ENCODE measurements at regions not wholly inside any gene's neighbourhood (a gene's known extent, or its start where the extent isn't known, plus 50 kb on each side); places are given as distances from the start of the nearest gene placed in this dataset.
A peak's percentile ranks its signal among the peaks of the same experiment; 100 is the strongest.
"Not testable (repeated sequence)": the region's sequence is repeated elsewhere in the genome, so short reads cannot be mapped to it uniquely, and the experiment has no call there.

DNA sequence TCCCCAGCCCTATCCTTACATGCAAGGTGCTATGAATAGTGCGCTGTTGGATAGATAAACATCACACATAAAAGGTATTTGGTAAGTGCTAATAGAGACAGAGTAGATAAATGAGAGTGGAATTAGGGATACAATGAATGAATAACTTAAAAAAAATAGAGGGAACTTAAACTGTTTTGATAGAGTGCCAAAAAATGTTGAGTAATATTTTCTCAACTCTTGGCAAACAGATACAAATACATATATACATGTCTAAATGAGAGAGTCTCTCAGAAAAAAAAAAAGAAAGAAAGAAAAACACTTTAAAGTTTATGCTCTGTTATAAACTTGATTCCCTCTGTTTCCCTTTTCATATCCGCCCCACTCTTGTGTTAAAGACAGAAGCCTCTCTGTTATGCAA lies 667.4 kb downstream of the ROBO2 start:
- no peak for FAIRE-seq

DNA sequence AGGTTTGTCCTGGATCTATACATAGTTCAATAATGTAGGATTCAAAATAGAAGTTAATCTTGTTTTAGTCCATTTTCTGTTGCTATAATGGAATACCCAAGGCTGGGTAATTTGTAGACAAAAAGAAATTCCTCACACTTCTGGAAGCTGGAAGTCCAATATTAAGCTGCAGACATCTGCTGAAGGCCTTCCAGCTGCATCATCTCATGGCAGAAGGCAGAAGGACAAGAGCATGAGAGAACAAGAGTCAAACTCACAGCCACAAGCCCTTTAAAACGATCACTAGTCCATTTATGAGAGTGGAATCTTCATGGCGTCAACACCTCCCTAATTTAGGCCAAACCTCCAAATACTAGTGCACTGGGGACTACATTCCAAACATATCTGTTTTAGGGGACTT lies 669.3 kb downstream of the ROBO2 start:
- no peak for FAIRE-seq

- FAIRE-seq = no peak
Measured at GRCh38 chr3:77718311-77718710, 678.4 kb downstream of the ROBO2 start.

GRCh38 chr3:77720460-77720971 lies 680.6 kb downstream of the ROBO2 start:
- no peak for FAIRE-seq

GRCh38 chr3:77726517-77726916 lies 686.6 kb downstream of the ROBO2 start:
- no peak for FAIRE-seq

DNA sequence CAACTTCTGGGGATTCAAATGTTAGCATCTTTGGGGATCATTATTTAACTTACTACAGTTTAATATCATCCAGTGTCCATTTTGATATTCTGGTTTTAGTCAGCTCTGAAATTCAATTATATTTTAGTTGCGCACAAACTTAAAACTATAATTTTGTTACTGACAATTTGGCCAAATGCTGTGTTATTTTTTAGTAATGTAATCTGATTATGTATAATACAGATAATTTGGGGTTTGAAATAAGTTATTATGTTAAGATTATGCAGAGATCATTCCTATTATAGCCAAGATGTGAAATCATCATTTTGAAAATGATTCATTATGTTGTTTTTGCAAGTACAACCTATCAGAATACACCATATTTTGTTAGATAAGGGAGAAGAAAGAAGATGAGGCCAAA lies 706.1 kb downstream of the ROBO2 start:
- no peak for FAIRE-seq

DNA sequence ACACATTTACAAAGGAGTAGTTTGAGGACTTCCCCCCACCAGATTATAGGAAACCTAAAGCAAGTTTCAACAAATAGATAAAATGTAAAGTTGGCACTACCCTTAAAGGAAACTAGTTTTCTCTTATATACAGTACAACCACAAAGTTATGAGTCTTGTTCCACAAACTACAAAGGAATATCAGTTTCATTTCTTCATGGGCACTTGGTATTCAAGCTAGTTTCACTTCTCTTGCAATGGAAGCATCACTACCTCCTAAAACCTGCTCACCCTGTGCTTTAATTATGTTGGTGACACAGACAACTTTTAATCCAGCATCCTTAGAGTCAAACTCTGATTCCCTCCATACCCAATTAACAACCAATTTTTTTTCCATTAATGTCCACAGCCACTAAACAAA lies 707.0 kb downstream of the ROBO2 start:
- FAIRE-seq = no peak

DNA sequence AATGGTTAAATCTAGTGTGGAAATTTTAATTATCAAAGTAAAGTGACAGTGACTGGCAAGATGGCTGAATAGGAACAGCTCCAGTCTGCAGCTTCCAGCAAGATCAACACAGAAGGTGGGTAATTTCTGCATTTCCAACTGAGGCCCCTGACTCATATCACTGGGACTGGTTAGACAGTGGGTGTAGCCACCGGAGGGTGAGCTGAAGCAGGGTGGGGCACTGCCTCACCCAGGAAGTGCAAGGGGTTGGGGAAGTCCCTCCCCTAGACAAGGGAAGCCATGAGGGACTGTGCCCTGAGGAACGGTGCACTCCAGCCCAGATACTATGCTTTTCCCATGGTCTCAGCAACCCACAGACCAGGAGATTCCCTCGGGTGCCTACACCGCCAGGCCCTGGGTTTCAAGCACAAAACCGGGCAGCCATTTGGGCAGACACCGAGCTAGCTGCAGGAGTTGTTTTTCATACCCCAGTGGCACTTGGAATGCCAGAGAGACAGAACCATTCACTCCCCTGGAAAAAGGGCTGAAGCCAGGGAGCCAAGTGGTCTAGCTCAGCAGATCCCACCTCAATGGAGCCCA lies 716.6 kb downstream of the ROBO2 start:
- not testable (repeated sequence) for FAIRE-seq

- no peak for FAIRE-seq
Measured at GRCh38 chr3:77772459-77772858, 732.6 kb downstream of the ROBO2 start.

DNA sequence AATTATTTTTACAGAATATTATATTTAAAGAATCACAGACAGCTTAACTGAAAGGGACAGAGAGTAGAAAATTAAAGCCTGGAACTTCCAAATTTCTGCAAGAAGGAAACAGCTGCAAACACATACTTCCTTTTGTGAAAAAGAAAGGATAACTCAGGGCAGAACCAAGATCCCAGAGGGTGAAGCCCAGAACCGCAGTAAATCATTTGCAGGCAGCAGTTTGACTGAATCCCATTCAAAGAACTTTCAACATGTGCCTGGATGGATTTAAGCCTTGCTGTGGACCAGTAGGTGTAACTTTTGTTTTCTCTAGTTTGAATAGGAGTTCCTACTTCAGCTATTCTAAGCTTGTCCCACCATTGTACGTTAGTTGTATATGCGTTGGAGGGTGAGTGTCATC lies 733.2 kb downstream of the ROBO2 start:
- no peak for FAIRE-seq

GRCh38 chr3:77780278-77780996 lies 740.5 kb downstream of the ROBO2 start:
- FAIRE-seq = no peak

- peak; percentile 6 for FAIRE-seq
Measured at GRCh38 chr3:77786216-77786615, 746.3 kb downstream of the ROBO2 start.

- FAIRE-seq = no peak
Measured at GRCh38 chr3:77795013-77795412, 755.1 kb downstream of the ROBO2 start.

DNA sequence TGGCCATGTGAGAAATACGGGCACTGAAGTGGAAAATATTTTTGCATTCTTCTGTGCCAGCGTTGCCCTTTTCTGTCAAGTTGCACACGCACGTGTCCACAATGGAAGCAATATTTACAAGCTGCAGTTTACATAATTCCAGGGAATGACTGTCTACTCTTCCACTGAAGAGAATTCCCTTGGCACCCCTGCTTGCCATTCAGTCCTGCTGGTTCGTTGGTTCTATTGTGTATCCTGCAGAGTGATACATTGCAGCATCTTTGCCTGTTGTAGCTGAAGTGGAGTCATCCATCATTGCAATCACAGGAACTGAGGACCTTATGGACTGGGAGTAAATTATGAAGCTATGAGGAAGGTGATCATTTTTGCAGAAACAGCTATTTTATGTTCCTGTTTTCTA lies 759.4 kb downstream of the ROBO2 start:
- FAIRE-seq = no peak

- no peak for FAIRE-seq
Measured at GRCh38 chr3:77800893-77801292, 761.0 kb downstream of the ROBO2 start.

DNA sequence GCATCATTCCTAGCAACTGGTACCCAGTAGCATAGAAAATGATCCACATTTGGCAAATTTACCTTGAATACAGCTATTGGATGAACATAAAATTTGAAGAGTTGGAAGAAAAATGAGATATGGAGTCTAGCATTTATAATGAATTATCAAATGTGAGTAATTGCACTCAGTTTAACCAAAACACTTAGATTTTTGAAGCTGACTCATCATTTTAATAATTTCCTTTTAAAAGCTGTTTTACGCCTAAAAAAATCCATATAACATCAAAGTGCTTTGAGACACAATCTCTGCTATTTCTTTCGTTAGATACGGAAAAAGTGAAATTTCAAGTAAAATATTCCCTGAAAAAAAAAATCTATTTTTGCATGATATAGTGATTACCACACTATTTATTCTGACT lies 767.4 kb downstream of the ROBO2 start:
- FAIRE-seq = no peak

GRCh38 chr3:77814845-77815244 lies 774.9 kb downstream of the ROBO2 start:
- FAIRE-seq = peak; percentile 32

- FAIRE-seq = no peak
Measured at GRCh38 chr3:77815467-77815866, 775.6 kb downstream of the ROBO2 start.

GRCh38 chr3:77816366-77816765 lies 776.5 kb downstream of the ROBO2 start:
- no peak for FAIRE-seq

GRCh38 chr3:77825001-77825827 lies 785.3 kb downstream of the ROBO2 start:
- no peak for FAIRE-seq

- no peak for FAIRE-seq
Measured at GRCh38 chr3:77835921-77836320, 796.0 kb downstream of the ROBO2 start.

GRCh38 chr3:77837456-77838025 lies 797.6 kb downstream of the ROBO2 start:
- FAIRE-seq = no peak

- FAIRE-seq = no peak
Measured at GRCh38 chr3:77859156-77859555, 819.3 kb downstream of the ROBO2 start.
